A549 (cell line): ENCODE measurements at regions not wholly inside any gene's neighbourhood (a gene's known extent, or its start where the extent isn't known, plus 50 kb on each side); places are given as distances from the start of the nearest gene placed in this dataset.

Experiments
- ATAC-seq, 2 experiments: fragments of 200-7000 bp in 1 of 2; fragments of >200 bp in 1 of 2; cut with Nextera tagmentation in 1 of 2; cut with Tn5 transposase in 1 of 2; 3 replicates each; pipeline versions ENCODE4 v1.8.0 to v1.9.1; 2018 to 2020; ENCODE audit warnings: mild to moderate bottlenecking in 1 of 2, moderate library complexity in 1 of 2
- CTCF ChIA-PET: fragments of 300-600 bp; sonication (Branson Sonifier 250); formaldehyde crosslinking; extraction: SDS; loops from one replicate; lab custom pipeline; 2021; ENCODE audit warnings: antibody characterized with exemption, inconsistent platforms; lab: Yijun Ruan, JAX
- POLR2A ChIA-PET: fragments of 350-600 bp; formaldehyde crosslinking; extraction: SDS; loops from one replicate; lab custom pipeline; 2021; ENCODE audit warnings: antibody characterized with exemption, inconsistent platforms; lab: Yijun Ruan, JAX
- DNase-seq, 2 experiments: peaks; one replicate each; pipeline versions ENCODE4 v3.0.0 to v3.0.0-alpha.2; 2011 to 2016; ENCODE audit warnings: low read depth in 1 of 2, low spot score in 1 of 2
- FAIRE-seq: peaks from 2 replicates; lab custom pipeline; 2011; peaks lifted over from hg19 to GRCh38; lab: Jason Lieb, UNC
- H3K27ac ChIP-seq, 2 experiments: fragments of >200 bp; sonication (Bioruptor Twin); formaldehyde crosslinking; 3 replicates each; pipeline ENCODE4 v1.5.1; 2016 to 2017
- H3K4me1 ChIP-seq: fragments of >200 bp; sonication (Bioruptor Twin); formaldehyde crosslinking; 3 replicates; pipeline ENCODE4 v1.6.1; 2016
- H3K4me2 ChIP-seq: fragments of >200 bp; sonication (Bioruptor Twin); formaldehyde crosslinking; 3 replicates; pipeline ENCODE4 v1.6.1; 2016
- H3K4me3 ChIP-seq: fragments of >200 bp; sonication (Bioruptor Twin); formaldehyde crosslinking; 3 replicates; pipeline ENCODE4 v1.5.1; 2016
- H3K9me3 ChIP-seq: fragments of >200 bp; sonication (Bioruptor Twin); formaldehyde crosslinking; 3 replicates; pipeline ENCODE4 v1.6.1; 2016
- CBX8 ChIP-seq: fragments of 200-600 bp; sonication (generic); IDR thresholded peaks from 2 replicates; pipeline ENCODE4 v1.6.1; 2016
- CHD2 ChIP-seq: fragments of 150-350 bp; IDR thresholded peaks from 2 replicates; pipeline ENCODE4 v1.6.1; 2014; ENCODE audit warnings: low read length; ENCODE audit not compliant: partially characterized antibody
- E2F6 ChIP-seq: IDR thresholded peaks from 2 replicates; pipeline ENCODE4 v1.6.1; 2012; ENCODE audit warnings: low read depth, borderline replicate concordance
- EHMT2 ChIP-seq: fragments of 200-600 bp; sonication (generic); IDR thresholded peaks from 2 replicates; pipeline ENCODE4 v1.6.1; 2016; ENCODE audit warnings: antibody characterized with exemption, low read depth, mild to moderate bottlenecking, moderate library complexity
- ELK1 ChIP-seq: fragments of 150-350 bp; IDR thresholded peaks from 2 replicates; pipeline ENCODE4 v1.6.1; 2014; ENCODE audit warnings: low read depth, mild to moderate bottlenecking, low read length
- EP300 ChIP-seq, 2 experiments: fragments of >200 bp; sonication (Bioruptor Twin); formaldehyde crosslinking; IDR thresholded peaks; 2 replicates in 1 of 2; 3 replicates in 1 of 2; pipeline ENCODE4 v1.6.1; 2016 to 2017
- FOXS1 ChIP-seq: fragments of 250-450 bp; sonication (Bioruptor Pico); IDR thresholded peaks from 2 replicates; pipeline ENCODE4 v1.5.0; 2020; ENCODE audit warnings: mild to moderate bottlenecking, moderate library complexity
- HDAC2 ChIP-seq: fragments of 200-600 bp; sonication (generic); IDR thresholded peaks from 2 replicates; pipeline ENCODE4 v1.6.1; 2016
- HES2 ChIP-seq: fragments of >200 bp; sonication (Bioruptor Twin); formaldehyde crosslinking; IDR thresholded peaks from 2 replicates; pipeline ENCODE4 v1.6.1; 2016
- HOXA7 ChIP-seq: fragments of 250-450 bp; sonication (Bioruptor Pico); IDR thresholded peaks from 2 replicates; pipeline ENCODE4 v1.5.0; 2020; ENCODE audit warnings: mild to moderate bottlenecking, moderate library complexity
- JUNB ChIP-seq: fragments of >200 bp; sonication (Bioruptor Twin); formaldehyde crosslinking; IDR thresholded peaks from 2 replicates; pipeline ENCODE4 v1.6.1; 2016
- KDM1A ChIP-seq: fragments of 200-600 bp; sonication (generic); IDR thresholded peaks from 2 replicates; pipeline ENCODE4 v1.6.1; 2016; ENCODE audit warnings: low read depth, mild to moderate bottlenecking
- MAX ChIP-seq: IDR thresholded peaks from 2 replicates; pipeline ENCODE4 v1.6.1; 2012
- MYC ChIP-seq: IDR thresholded peaks from 2 replicates; pipeline ENCODE4 v1.6.1; 2012; ENCODE audit warnings: mild to moderate bottlenecking, inconsistent platforms, low read length, improper control_type of control experiment, borderline replicate concordance
- NR3C1 ChIP-seq: fragments of >200 bp; sonication (Bioruptor Twin); formaldehyde crosslinking; IDR thresholded peaks from 3 replicates; pipeline ENCODE4 v1.6.1; 2017
- PHF8 ChIP-seq: fragments of 200-600 bp; sonication (generic); IDR thresholded peaks from 2 replicates; pipeline ENCODE4 v1.6.1; 2016; ENCODE audit warnings: low read depth, mild to moderate bottlenecking, antibody characterized with exemption, moderate library complexity, borderline replicate concordance
- POLR2AphosphoS2 ChIP-seq: conservative IDR thresholded peaks from 2 replicates; pipeline ENCODE4 v1.6.1; 2012; ENCODE audit warnings: low read length, improper control_type of control experiment, inconsistent platforms
- SMC3 ChIP-seq: fragments of >200 bp; sonication (Bioruptor Twin); formaldehyde crosslinking; IDR thresholded peaks from 3 replicates; pipeline ENCODE4 v1.6.1; 2018; ENCODE audit warnings: inconsistent platforms
- WGBS: methylation state at CpG from one replicate; pipeline ENCODE4 v1.1.6; 2017; ENCODE audit errors: missing lambda C conversion rate; 5-methylcytosine and 5-hydroxymethylcytosine counted together

GRCh38 chr9:106724566-106724965 is 138.4 kb upstream of the ZNF462 start:
- 8% methylated on average over 2 of the region's 2 CpGs for WGBS
- ChIA-PET POLR2A (no interaction called here), CTCF (interaction anchor here (0.7 to 1.1 kb wide), 3 partner anchors 18 to 63 kb away, joined by 3 read pairs; no protein-coding TSS in a partner anchor)
- Histone ChIP-seq H3K9me3 (no peaks in the 10 kb centered on the region), H3K4me3 (no peak overlapping the region), H3K4me2 (no peak overlapping the region), H3K4me1 (no peaks in the 10 kb centered on the region), H3K27ac (no peak overlapping the region)
- no peak for FAIRE-seq
- no peak for ATAC-seq
- no peak for TF ChIP-seq EHMT2
- TF ChIP-seq E2F6 = no peak
- TF ChIP-seq JUNB = no peak
- no peak for DNase-seq

- Histone ChIP-seq H3K27ac (no peak overlapping the region), H3K9me3 (no peaks in the 10 kb centered on the region), H3K4me3 (no peak overlapping the region), H3K4me2 (no peak overlapping the region), H3K4me1 (no peaks in the 10 kb centered on the region)
- FAIRE-seq (no peak), DNase-seq (no peak), ATAC-seq (no peak)
- ChIA-PET POLR2A (no interaction called here), CTCF (no interaction called here)
- 15% methylated on average over 5 of the region's 5 CpGs for WGBS
- no peak for TF ChIP-seq EP300 (IDR thresholded peaks at IDR 0.05)
- TF ChIP-seq NR3C1 = no peak
- no peak for TF ChIP-seq MAX
- TF ChIP-seq KDM1A = no peak
- no peak for TF ChIP-seq E2F6
- TF ChIP-seq POLR2AphosphoS2 = no peak
- no peak for TF ChIP-seq SMC3
- TF ChIP-seq HES2 = no peak
- TF ChIP-seq HOXA7 (CRISPR knock-in tag) = no peak
- TF ChIP-seq, all 56 proteins: peak for 0
Observed at GRCh38 chr9:106726070-106726815, 136.7 kb upstream of the ZNF462 start.

GRCh38 chr9:106727969-106728368 is 135.0 kb upstream of the ZNF462 start:
- Histone ChIP-seq H3K9me3 (no peaks in the 10 kb centered on the region), H3K4me3 (no peak overlapping the region), H3K27ac (no peak overlapping the region), H3K4me2 (no peak overlapping the region), H3K4me1 (no peaks in the 10 kb centered on the region)
- FAIRE-seq (no peak), DNase-seq (no peak), ATAC-seq (no peak)
- ChIA-PET CTCF (no interaction called here), POLR2A (no interaction called here)
- WGBS = 27% methylated on average over 3 of the region's 3 CpGs
- TF ChIP-seq HDAC2 (no peak), HOXA7 (CRISPR knock-in tag) (no peak)
- TF ChIP-seq, all 56 proteins: peak for 0

GRCh38 chr9:106728860-106729259 is 134.1 kb upstream of the ZNF462 start:
- FAIRE-seq = no peak

More at GRCh38 chr9:106728860-106729259, 134.1 kb upstream of the ZNF462 start:
- Histone ChIP-seq H3K4me1 (no peaks in the 10 kb centered on the region), H3K9me3 (no peaks in the 10 kb centered on the region), H3K4me2 (no peak overlapping the region), H3K4me3 (no peak overlapping the region), H3K27ac (no peak overlapping the region)
- CTCF ChIA-PET = interaction anchor here (0.6 kb wide), 1 partner anchor 94 kb away, joined by 4 read pairs; no protein-coding TSS in a partner anchor
- no peak for TF ChIP-seq HES2
- TF ChIP-seq PHF8 = no peak
- TF ChIP-seq MYC = no peak
- TF ChIP-seq CHD2 = no peak
- TF ChIP-seq ELK1 = no peak
- no peak for TF ChIP-seq POLR2AphosphoS2
- no peak for TF ChIP-seq FOXS1 (CRISPR knock-in tag)
- no peak for TF ChIP-seq CBX8
- 42% methylated on average over 7 of the region's 7 CpGs for WGBS
- POLR2A ChIA-PET = no interaction called here
- ATAC-seq (no peak), DNase-seq (no peak)
